ENCODE measurements at regions not wholly inside any gene's neighbourhood (a gene's known extent, or its start where the extent isn't known, plus 50 kb on each side); places are given as distances from the start of the nearest gene placed in this dataset.
"Not testable (repeated sequence)": the region's sequence is repeated elsewhere in the genome, so short reads cannot be mapped to it uniquely, and the experiment has no call there.

- DNase-seq, result no peak
Observed at GRCh38 chr10:32217216-32217615, 129.7 kb downstream of the EPC1 start.

GRCh38 chr10:32213838-32214237 is 133.1 kb downstream of the EPC1 start:
- DNase-seq, result not testable (repeated sequence)

DNA sequence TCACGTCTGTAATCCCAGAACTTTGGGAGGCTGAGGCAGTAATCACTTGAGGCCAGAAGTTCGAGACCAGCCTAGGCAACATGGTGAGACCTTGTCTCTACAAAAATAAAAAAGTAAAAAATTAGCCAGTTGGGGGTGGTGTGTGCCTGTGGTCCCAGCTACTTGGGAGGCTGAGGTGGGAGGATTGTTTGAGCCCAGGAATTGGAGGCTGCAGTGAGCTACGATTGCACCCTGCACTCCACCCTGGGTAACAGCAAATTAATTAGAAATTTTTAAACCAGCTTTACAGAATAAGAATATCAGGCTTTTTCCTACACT is 136.0 kb downstream of the EPC1 start:
- no peak for DNase-seq

GRCh38 chr10:32210306-32211045 is 136.5 kb downstream of the EPC1 start:
- no peak for DNase-seq

DNA sequence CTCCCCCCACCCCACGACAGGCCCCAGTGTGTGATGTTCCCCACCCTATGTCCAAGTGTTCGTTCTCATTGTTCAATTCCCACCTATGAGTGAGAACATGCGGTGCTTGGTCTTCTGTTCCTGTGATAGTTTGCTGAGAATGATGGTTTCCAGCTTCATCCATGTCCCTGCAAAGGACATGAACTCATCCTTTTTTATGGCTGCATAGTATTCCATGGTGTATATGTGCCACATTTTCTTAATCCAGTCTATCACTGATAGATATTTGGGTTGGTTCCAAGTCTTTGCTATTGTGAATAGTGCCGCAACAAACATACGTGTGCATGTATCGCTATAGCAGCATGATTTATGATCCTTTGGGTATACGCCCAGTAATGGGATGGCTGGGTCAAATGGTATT is 139.0 kb downstream of the EPC1 start:
- not testable (repeated sequence) for DNase-seq

DNA sequence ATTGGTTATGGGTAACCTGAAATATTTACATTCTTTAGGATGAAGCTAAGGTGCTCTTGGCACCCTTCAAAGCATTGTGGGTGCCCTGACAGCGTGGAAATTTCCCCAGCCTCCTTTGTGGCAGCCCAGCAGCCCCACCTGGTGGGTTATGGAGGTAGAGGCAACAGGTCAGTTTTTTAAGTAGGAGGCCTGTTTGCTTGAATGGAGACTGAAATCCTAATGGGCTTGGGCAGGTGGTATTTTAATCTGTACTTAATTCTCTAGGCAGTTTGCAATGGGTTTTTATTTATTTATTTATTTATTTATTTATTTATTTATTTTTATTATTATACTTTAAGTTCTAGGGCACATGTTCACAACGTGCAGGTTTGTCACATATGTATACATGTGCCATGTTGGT is 139.4 kb downstream of the EPC1 start:
- DNase-seq, result peak; percentile 55

- no peak for DNase-seq
Observed at GRCh38 chr10:32205670-32206069, 141.3 kb downstream of the EPC1 start.

DNA sequence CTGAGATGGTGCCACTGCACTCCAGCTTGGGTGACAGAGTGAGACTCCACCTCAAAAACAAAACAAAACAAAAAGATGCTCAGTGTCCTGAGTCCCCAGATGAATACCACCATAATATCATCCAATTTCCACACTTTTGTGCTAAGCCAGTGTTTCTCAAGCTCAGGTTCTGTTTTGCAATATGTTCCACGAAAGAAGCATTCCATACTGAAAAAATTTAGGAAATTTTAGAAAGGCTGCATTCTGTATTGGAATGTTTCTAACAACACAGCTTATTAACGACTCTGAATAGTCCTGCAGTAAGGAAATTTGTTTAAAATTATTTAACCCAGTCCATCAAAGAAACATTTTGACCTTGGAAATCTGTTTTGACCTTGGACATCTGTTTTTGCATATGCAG is 142.4 kb downstream of the EPC1 start:
- DNase-seq, result no peak

DNA sequence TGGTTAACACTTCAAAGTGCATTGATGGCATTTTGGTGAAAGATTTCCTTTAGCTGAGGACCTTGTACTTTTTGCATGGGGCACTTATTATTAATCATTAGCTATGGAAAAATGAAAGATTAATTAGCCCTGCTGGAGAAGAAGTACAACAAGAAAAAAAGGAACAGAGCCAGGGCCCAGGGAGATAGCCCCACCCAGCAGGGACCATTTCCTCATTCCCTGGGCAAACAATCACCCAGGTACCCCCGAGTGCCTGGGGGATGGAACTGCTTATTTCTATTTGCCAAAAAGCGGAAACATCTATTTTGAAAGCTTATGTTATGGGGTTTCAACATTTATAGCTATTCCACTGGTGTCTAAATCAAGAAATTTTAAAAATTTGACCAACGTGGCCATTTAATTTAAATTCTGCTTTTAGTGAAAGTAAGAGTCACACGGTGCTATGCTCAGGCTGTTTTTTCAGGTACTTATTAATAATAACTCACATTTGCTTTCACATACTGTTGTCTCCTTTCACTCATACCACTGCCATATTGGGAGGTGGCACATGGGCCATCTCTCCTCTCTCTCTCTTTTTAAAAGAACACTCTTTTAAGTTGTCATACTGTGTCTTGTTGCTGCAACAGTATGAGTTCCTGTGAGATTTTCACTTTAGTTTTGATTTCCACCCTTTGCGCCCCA is 143.6 kb upstream of the KIF5B start:
- DNase-seq, result no peak

DNA sequence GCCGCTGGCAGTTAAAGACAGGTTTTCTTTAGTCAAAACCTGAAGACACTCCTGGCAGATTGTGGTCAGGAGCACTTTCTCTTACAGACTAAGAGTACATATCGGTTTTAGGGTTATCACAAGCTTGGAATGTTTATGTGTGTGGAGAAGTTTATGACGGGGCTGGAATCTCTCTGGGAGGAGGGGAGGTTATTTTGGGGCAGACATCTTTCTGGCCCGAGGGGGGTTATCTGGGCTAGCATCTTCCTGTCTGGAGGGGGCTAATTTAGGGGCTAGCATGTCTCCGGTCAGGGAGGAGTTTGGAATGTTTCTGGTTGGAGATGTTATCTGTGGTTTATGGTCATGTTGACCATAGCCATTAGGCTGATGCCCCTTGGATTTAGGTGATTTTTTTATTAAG is 141.2 kb upstream of the KIF5B start:
- no peak for DNase-seq

- no peak for DNase-seq
Observed at GRCh38 chr10:32190890-32191491, 134.8 kb upstream of the KIF5B start.

- no peak for DNase-seq
Observed at GRCh38 chr10:32189400-32190084, 133.3 kb upstream of the KIF5B start.

DNA sequence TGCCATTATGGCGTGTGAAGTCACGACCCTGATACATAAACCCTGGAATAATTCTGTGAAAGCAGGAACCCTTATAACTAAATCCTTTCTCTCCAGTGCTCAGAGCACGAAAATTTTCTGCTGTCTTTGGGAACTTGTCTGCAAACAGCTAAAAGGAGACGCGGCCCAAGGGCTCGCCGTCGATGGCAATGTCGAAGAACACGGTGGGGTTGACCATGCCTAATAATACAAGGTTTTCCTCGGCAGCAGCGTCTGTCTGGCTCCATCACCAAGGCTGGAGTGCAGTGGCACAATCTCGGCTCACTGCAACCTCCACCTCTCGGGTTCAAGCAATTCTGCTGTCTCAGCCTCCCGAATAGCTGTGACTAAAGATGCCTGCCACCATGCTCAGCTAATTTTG is 132.4 kb upstream of the KIF5B start:
- DNase-seq, result not testable (repeated sequence)

- DNase-seq, result no peak
Observed at GRCh38 chr10:32187686-32188085, 131.5 kb upstream of the KIF5B start.

- DNase-seq, result not testable (repeated sequence)
Observed at GRCh38 chr10:32183652-32184051, 127.4 kb upstream of the KIF5B start.

- no peak for DNase-seq
Observed at GRCh38 chr10:32182476-32182875, 126.3 kb upstream of the KIF5B start.

DNA sequence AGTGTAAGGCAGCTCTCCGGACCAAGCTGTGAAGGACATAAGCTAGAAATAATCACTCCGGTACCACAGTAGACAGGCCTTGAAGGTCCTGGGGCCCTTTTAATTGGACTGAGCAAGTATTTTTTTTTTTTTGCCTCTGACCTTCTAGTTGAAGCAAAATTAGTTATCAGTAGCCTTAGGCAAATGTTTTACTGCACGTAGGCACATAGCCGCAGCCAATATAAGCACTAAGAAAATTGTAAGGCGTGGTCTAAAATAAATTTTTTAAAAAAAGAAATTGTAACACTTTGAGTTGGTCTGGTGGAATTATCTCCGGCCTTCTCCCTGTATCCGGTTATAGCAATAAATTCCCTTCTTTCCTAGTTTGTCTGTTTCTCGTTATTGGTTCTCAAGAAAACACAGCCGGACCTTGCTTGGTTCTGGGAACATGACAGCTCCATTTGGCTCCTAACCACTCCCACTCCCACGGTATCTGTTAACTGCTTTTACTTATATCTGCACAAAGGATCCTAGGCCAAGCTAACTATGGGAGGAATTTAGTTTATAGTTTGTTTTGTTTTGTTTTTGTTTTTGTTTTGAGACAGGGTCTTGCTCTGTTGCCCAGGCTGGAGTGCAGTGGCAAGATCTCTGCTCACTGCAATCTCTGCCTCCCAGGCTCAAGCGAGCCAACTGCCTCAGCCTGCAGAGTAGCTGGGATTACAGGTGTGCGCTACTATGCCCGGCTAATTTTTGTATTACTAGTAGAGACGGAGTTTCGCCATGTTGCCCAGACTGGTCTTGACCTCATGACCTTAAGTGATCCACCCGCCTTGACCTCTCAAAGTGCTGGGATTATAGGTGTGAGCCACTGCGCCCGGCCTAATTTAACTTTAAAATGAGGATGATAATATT is 124.4 kb upstream of the KIF5B start:
- no peak for DNase-seq

DNA sequence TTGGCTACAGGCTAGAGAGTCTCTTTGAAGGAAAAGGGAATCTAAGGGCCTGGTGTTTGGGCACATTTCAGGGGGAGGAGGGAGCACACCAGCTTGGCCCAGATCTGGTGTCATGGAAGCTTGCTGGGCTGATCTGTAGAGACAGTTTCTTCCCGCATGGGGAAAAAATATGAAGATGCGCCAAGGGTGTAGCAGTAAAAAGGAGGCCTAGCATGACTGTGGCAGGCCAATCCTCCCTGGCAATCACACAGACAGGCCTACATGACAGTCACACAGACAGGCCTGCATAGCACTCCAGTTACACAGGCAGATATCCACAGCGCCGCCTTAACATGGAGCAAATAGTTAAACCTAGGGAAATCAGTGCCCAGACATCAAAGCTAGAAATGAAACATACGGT is 123.6 kb upstream of the KIF5B start:
- no peak for DNase-seq

DNA sequence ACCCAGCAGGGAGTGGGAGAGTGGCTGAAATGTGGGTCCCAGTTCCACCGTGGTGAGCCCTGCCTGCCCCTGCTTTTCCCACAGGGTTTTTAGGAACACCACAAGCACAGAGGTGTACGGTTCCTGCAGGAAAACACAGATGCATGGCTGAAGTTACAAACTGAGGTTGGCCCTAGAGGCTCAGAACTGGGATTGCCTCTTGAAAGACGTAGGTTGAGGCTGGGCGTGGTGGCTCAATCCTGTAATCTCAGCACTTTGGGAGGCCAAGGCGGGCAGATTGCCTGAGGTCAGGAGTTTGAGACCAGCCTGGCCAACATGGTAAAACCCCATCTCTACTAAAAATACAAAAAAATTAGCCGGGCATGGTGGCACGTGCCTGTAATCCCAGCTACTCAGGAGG is 121.4 kb upstream of the KIF5B start:
- not testable (repeated sequence) for DNase-seq

GRCh38 chr10:32175629-32176028 is 119.4 kb upstream of the KIF5B start:
- DNase-seq, result no peak

GRCh38 chr10:32174349-32174893 is 118.2 kb upstream of the KIF5B start:
- no peak for DNase-seq

DNA sequence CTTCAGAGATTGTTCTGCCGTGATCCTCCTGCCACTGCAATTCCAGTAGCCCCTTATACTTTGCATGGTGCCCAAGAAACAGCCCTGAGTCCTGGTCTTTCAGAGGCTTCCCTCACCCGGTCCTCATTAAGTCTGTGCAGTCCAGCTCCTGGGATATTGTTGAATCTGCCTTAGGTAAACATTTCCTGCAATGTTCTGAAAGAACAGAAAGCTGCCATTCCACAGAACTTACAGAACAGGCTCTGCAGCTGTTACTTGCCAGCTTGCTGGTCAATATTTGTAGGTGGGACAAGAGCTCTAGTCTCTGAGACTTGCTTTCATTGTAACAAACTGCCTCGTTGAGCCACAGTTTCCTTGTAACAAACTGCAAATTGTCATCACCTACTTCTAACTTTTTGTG is 115.0 kb upstream of the KIF5B start:
- no peak for DNase-seq

Data from activated CD8-positive, alpha-beta memory T cell treated with anti-CD3 and anti-CD28 coated beads, Interleukin-2, amount 50 U/mL, for 4 hours (primary cell).